ENCODE measurements at regions not wholly inside any gene's neighbourhood (a gene's known extent, or its start where the extent isn't known, plus 50 kb on each side); places are given as distances from the start of the nearest gene placed in this dataset.
"Not testable (repeated sequence)": the region's sequence is repeated elsewhere in the genome, so short reads cannot be mapped to it uniquely, and the experiment has no call there.

DNA sequence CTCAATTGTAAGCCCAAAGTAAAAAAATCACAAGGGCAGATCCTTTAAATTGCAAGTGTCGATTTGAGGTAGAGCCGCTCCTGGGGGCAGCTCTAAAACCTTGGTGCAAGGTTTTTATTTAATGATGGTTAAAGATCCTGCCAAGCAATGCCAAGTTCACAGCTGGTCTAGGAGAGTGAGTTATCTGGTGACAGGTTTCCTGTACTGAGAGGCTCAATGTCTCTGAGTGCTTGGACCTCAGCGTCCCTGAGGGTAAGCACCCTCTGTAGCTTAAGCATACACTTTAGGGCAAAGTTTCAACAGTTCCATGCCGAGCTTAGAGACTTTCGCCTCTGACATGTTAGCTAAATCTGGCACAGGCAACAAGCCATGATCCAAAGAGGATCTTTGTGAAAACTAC lies 119.8 kb upstream of the EGFLAM start:
- in situ Hi-C loops (cut with MboI) = no loop called here

DNA sequence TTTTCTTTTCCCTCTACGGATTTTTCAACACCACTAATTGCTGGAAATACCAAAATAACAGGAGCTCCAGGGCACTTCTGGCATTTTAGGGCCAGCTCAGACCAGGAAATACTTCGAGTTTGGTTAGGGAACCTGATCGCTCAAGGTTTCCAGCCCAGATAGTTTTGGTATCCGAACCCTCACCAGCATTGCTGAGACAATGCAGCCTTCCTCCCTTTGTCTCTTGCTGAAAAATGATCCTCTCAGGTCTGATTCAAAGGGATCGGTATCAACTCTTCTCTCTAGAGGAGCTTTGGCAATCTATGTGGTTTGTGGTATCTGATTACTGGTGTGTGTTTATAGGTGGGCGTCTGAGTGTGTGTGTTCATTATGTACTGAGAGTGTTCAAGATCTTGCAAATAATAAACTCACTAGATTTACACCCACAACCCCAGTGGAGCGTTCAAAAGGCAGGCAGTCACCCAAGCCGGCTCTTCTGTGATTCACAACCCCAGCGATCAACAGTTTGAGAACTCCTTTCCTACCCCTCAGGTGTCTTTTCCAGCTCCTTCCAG lies 122.8 kb upstream of the EGFLAM start:
- WGBS, 2 experiments (ENCODE audit: low coverage in 1 of 2, low lambda C conversion rate in 2 of 2, missing lambda C conversion rate in 2 of 2) = 62 to 64% methylated on average over 9 of the region's 9 CpGs
- no peaks in the 10 kb centered on the region for H3K79me2 ChIP-seq (ENCODE audit: insufficient read depth)
- TF ChIP-seq EZH2phosphoT487 (IDR thresholded peaks at IDR 0.05; ENCODE audit: insufficient read depth, low read depth) = no peak
- TF ChIP-seq EZH2 (IDR thresholded peaks at IDR 0.05; ENCODE audit: insufficient read depth, poor library complexity, severe bottlenecking) = no peak
- peaks cover 26% of the 10 kb centered on the region for H3K27me3 ChIP-seq (replicated peaks; ENCODE audit: insufficient read depth)
- H3K4me2 ChIP-seq (ENCODE audit: unreplicated experiment) = no peak overlapping the region
- H3F3A ChIP-seq (ENCODE audit: insufficient read depth) = no peaks in the 10 kb centered on the region
- no peaks in the 10 kb centered on the region for H4K20me1 ChIP-seq (ENCODE audit: insufficient read depth)
- no peak overlapping the region for H3K9ac ChIP-seq
- no peaks in the 10 kb centered on the region for H3K4me1 ChIP-seq (ENCODE audit: insufficient read depth)
- DNase-seq = no peak
- no peak overlapping the region for H2AFZ ChIP-seq
- no peak overlapping the region for H3K27ac ChIP-seq
- H3K36me3 ChIP-seq (ENCODE audit: low read depth) = no peaks in the 10 kb centered on the region
- in situ Hi-C loops (cut with MboI) = no loop called here
- H3K9me3 ChIP-seq (ENCODE audit: low read depth) = no peaks in the 10 kb centered on the region
- no peaks in the 10 kb centered on the region for H3K9me2 ChIP-seq (ENCODE audit: insufficient read depth)
- H3K4me3 ChIP-seq = no peak overlapping the region

More for the DNA sequence above, 119.8 kb upstream of the EGFLAM start:
- Histone ChIP-seq H3F3A (ENCODE audit: insufficient read depth) (no peaks in the 10 kb centered on the region), H3K27me3 (replicated peaks; ENCODE audit: insufficient read depth) (peaks cover 28% of the 10 kb centered on the region; the same call in 1 of the 2 replicates), H3K9me3 (ENCODE audit: low read depth) (no peaks in the 10 kb centered on the region), H3K9me2 (ENCODE audit: insufficient read depth) (no peaks in the 10 kb centered on the region), H4K20me1 (ENCODE audit: insufficient read depth) (no peaks in the 10 kb centered on the region), H3K79me2 (ENCODE audit: insufficient read depth) (no peaks in the 10 kb centered on the region), H3K27ac (no peak overlapping the region), H3K36me3 (ENCODE audit: low read depth) (no peaks in the 10 kb centered on the region), H3K9ac (no peak overlapping the region), H2AFZ (no peak overlapping the region), H3K4me2 (ENCODE audit: unreplicated experiment) (no peak overlapping the region), H3K4me1 (ENCODE audit: insufficient read depth) (no peaks in the 10 kb centered on the region), H3K4me3 (no peak overlapping the region)
- 59 to 70% methylated on average over 5 of the region's 5 CpGs for WGBS, 2 experiments (ENCODE audit: low coverage in 1 of 2, low lambda C conversion rate in 2 of 2, missing lambda C conversion rate in 2 of 2)
- TF ChIP-seq EZH2 (IDR thresholded peaks at IDR 0.05; ENCODE audit: insufficient read depth, poor library complexity, severe bottlenecking) (no peak), EZH2phosphoT487 (IDR thresholded peaks at IDR 0.05; ENCODE audit: insufficient read depth, low read depth) (no peak)
- DNase-seq = no peak

DNA sequence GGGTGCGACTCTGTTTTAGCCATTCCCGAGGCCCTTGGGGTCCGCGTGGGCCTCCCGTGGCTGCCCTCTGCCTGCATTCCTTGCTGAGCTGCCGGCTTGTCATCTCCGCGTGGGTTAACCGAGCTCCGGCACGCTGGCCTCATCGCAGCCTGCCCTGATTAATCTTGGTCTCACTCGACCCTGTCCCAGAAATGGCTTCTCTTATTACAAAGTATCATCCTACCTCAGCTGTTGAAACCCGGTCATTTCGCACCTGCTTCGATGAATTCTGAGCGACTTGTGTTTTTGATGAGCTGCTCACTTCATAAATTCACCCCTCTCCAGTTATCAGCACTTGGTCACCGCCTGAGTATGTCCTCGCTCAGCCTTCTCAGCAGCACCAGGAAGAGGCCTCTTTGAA lies 123.5 kb upstream of the EGFLAM start:
- no peaks in the 10 kb centered on the region for H3K9me3 ChIP-seq (ENCODE audit: low read depth)
- WGBS, 2 experiments (ENCODE audit: low coverage in 1 of 2, low lambda C conversion rate in 2 of 2, missing lambda C conversion rate in 2 of 2) = 78 to 84% methylated on average over 19 of the region's 19 CpGs
- TF ChIP-seq EZH2phosphoT487 (IDR thresholded peaks at IDR 0.05; ENCODE audit: insufficient read depth, low read depth) = no peak
- no peak for TF ChIP-seq EZH2 (IDR thresholded peaks at IDR 0.05; ENCODE audit: insufficient read depth, poor library complexity, severe bottlenecking)
- H3K4me3 ChIP-seq = no peak overlapping the region
- H3K27ac ChIP-seq = no peak overlapping the region
- H3F3A ChIP-seq (ENCODE audit: insufficient read depth) = no peaks in the 10 kb centered on the region
- no peak overlapping the region for H3K9ac ChIP-seq
- no peaks in the 10 kb centered on the region for H3K4me1 ChIP-seq (ENCODE audit: insufficient read depth)
- H2AFZ ChIP-seq = no peak overlapping the region
- H3K36me3 ChIP-seq (ENCODE audit: low read depth) = no peaks in the 10 kb centered on the region
- H3K9me2 ChIP-seq (ENCODE audit: insufficient read depth) = no peaks in the 10 kb centered on the region
- peaks cover 22% of the 10 kb centered on the region for H3K27me3 ChIP-seq (replicated peaks; ENCODE audit: insufficient read depth)
- H4K20me1 ChIP-seq (ENCODE audit: insufficient read depth) = no peaks in the 10 kb centered on the region
- in situ Hi-C loops (cut with MboI) = no loop called here
- H3K79me2 ChIP-seq (ENCODE audit: insufficient read depth) = no peaks in the 10 kb centered on the region
- DNase-seq = no peak
- H3K4me2 ChIP-seq (ENCODE audit: unreplicated experiment) = no peak overlapping the region

DNA sequence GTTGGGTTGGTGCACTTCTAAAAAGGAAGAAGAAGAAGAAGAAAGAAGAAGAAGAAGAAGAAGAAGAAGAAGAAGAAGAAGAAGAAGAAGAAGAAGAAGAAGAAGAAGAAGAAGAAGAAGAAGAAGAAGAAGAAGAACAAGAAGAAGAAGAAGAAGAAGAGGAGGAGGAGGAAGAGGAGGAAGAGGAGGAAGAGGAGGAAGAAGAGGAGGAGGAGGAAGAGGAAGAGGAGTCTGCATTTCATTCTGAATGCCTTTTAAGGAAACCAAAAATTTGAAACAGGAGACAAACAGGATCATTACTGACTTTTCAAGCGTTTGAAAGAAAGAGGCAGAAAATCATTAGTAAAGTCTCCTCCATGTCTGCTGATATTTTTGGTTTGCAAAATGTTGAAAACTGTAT lies 124.1 kb upstream of the EGFLAM start:
- H3F3A ChIP-seq (ENCODE audit: insufficient read depth); H4K20me1 ChIP-seq (ENCODE audit: insufficient read depth); in situ Hi-C loops (cut with MboI); DNase-seq; H3K9ac ChIP-seq; H3K4me1 ChIP-seq (ENCODE audit: insufficient read depth); H3K9me3 ChIP-seq (ENCODE audit: low read depth); H3K36me3 ChIP-seq (ENCODE audit: low read depth); H3K27ac ChIP-seq; H3K4me3 ChIP-seq; H3K9me2 ChIP-seq (ENCODE audit: insufficient read depth); H3K79me2 ChIP-seq (ENCODE audit: insufficient read depth); H3K4me2 ChIP-seq (ENCODE audit: unreplicated experiment); H2AFZ ChIP-seq: not testable (repeated sequence)
- WGBS, 2 experiments (ENCODE audit: low coverage in 1 of 2, low lambda C conversion rate in 2 of 2, missing lambda C conversion rate in 2 of 2) = 47 to 49% methylated on average over 1 of the region's 1 CpG
- peaks cover 24% of the 10 kb centered on the region for H3K27me3 ChIP-seq (replicated peaks; ENCODE audit: insufficient read depth)

DNA sequence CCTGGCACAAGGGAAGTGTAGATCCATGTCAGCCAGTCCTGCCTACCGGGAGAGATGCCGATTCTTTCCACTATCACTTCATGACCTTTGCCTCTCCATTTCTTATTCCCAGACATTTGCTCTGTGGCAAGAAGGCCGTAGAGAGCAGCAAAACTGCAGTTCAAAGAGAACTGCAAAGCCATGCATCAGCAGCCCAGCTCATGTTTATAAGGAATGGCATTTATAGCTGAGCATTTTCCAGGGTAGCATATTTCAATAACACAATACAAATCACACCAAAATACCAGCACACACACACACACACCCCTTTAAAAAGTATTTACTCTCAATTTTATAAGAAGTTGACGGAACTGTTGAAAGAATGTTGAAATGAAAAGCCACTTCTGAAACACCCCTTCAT lies 126.7 kb upstream of the EGFLAM start:
- no peaks in the 10 kb centered on the region for H3K79me2 ChIP-seq (ENCODE audit: insufficient read depth)
- no peak overlapping the region for H3K9ac ChIP-seq
- no peaks in the 10 kb centered on the region for H3K4me1 ChIP-seq (ENCODE audit: insufficient read depth)
- H3K4me3 ChIP-seq = no peak overlapping the region
- DNase-seq = no peak
- H3K27me3 ChIP-seq (replicated peaks; ENCODE audit: insufficient read depth) = peaks cover 24% of the 10 kb centered on the region
- no peaks in the 10 kb centered on the region for H3K9me3 ChIP-seq (ENCODE audit: low read depth)
- H3K27ac ChIP-seq = no peak overlapping the region
- H2AFZ ChIP-seq = no peak overlapping the region
- no peaks in the 10 kb centered on the region for H3F3A ChIP-seq (ENCODE audit: insufficient read depth)
- H4K20me1 ChIP-seq (ENCODE audit: insufficient read depth) = no peaks in the 10 kb centered on the region
- in situ Hi-C loops (cut with MboI) = no loop called here
- WGBS, 2 experiments (ENCODE audit: low coverage in 1 of 2, low lambda C conversion rate in 2 of 2, missing lambda C conversion rate in 2 of 2) = 43 to 54% methylated on average over 4 of the region's 4 CpGs
- no peaks in the 10 kb centered on the region for H3K9me2 ChIP-seq (ENCODE audit: insufficient read depth)
- no peaks in the 10 kb centered on the region for H3K36me3 ChIP-seq (ENCODE audit: low read depth)
- TF ChIP-seq EZH2phosphoT487 (IDR thresholded peaks at IDR 0.05; ENCODE audit: insufficient read depth, low read depth) = no peak
- TF ChIP-seq EZH2 (IDR thresholded peaks at IDR 0.05; ENCODE audit: insufficient read depth, poor library complexity, severe bottlenecking) = no peak
- H3K4me2 ChIP-seq (ENCODE audit: unreplicated experiment) = no peak overlapping the region

Measured in GM23248 (cell line).